Esophagus squamous epithelium (tissue), 5 donors: ENCODE measurements at regions not wholly inside any gene's neighbourhood (a gene's known extent, or its start where the extent isn't known, plus 50 kb on each side); places are given as distances from the start of the nearest gene placed in this dataset.

Source experiments
- DNase-seq: peaks from one replicate; lab custom pipeline; 2025; lab: John Stamatoyannopoulos, UW
- H3K27ac ChIP-seq, 4 donors: fragments of 200-600 bp; sonication (generic); one replicate each; pipeline ENCODE4 v1.5.1; 2016 to 2019; ENCODE audit warnings: mild to moderate bottlenecking in 1 of 4
- H3K27me3 ChIP-seq, 4 donors: fragments of 200-600 bp; sonication (generic); 1 replicate in 3 of 4; 2 replicates in 1 of 4; pipeline versions ENCODE4 v1.5.1 to v1.6.0; 2017 to 2021; ENCODE audit warnings: antibody characterized with exemption in 1 of 4
- H3K36me3 ChIP-seq, 3 donors: fragments of 200-600 bp; sonication (generic); one replicate each; pipeline ENCODE4 v1.5.1; 2016 to 2019
- H3K4me1 ChIP-seq, 3 donors: fragments of 200-600 bp; sonication (generic); one replicate each; pipeline ENCODE4 v1.5.1; 2017 to 2019
- H3K4me3 ChIP-seq, 4 donors: fragments of 200-600 bp; sonication (generic); 1 replicate in 3 of 4; 2 replicates in 1 of 4; pipeline ENCODE4 v1.5.1; 2016 to 2019; ENCODE audit warnings: mild to moderate bottlenecking in 2 of 4, moderate library complexity in 1 of 4
- H3K9me3 ChIP-seq, 3 donors: fragments of 200-600 bp; sonication (generic); one replicate each; pipeline ENCODE4 v1.5.1; 2016 to 2019
- CTCF ChIP-seq, 6 experiments: fragments of 450-650 bp in 4 of 6; fragments of 200-600 bp in 2 of 6; sonication (generic) in 2 of 6; IDR thresholded peaks; one replicate each; pipeline ENCODE4 v1.5.1; 2016 to 2019; ENCODE audit warnings: antibody characterized with exemption in 6 of 6, mild to moderate bottlenecking in 4 of 6, moderate library complexity in 4 of 6
- POLR2A ChIP-seq, 4 donors: fragments of 450-650 bp; IDR thresholded peaks; one replicate each; pipeline ENCODE4 v1.6.1; 2017; ENCODE audit warnings: antibody characterized with exemption in 4 of 4, mild to moderate bottlenecking in 4 of 4, moderate library complexity in 3 of 4
- WGBS, 2 donors: methylation state at CpG; one replicate each; pipeline ENCODE4 v1.1.5; 2018; 5-methylcytosine and 5-hydroxymethylcytosine counted together
- intact Hi-C: fragments of 100-400 bp; cut with DNase I; formaldehyde crosslinking; loops from one replicate; pipeline ENCODE4 v1.15.0; 2022
- donor health status: DM: yes; HTN: yes; CAD: no.

- no peaks in the 10 kb centered on the region for H3K36me3 ChIP-seq
- no peak for DNase-seq
- intact Hi-C loops, result no loop called here
- 51 to 60% methylated on average over 8 to 9 of the region's 9 CpGs for WGBS, 2 donors
- no peaks in the 10 kb centered on the region for H3K9me3 ChIP-seq
- peaks cover 0 to 72% (median 0%) of the 10 kb centered on the region in 4 donors for H3K27me3 ChIP-seq
- H3K4me1 ChIP-seq, result peaks cover 3 to 14% (median 7%) of the 10 kb centered on the region in 3 donors
- H3K27ac ChIP-seq, result no peak overlapping the region
- TF ChIP-seq CTCF (IDR thresholded peaks at IDR 0.05) (no peak), POLR2A (IDR thresholded peaks at IDR 0.05) (no peak)
- H3K4me3 ChIP-seq, result no peak overlapping the region
Measured at GRCh38 chr11:120017582-120018150, 120.2 kb downstream of the TRIM29 start.

- peaks cover 0 to 69% (median 0%) of the 10 kb centered on the region in 4 donors for H3K27me3 ChIP-seq
- no peaks in the 10 kb centered on the region for H3K9me3 ChIP-seq
- peak overlapping the region in 3 of 4 donors; percentile 39 to 71 (median 68) for H3K27ac ChIP-seq
- TF ChIP-seq CTCF (IDR thresholded peaks at IDR 0.05) (peak in 5 of 6 experiments; percentile 59 to 92 (median 82)), POLR2A (IDR thresholded peaks at IDR 0.05) (no peak)
- intact Hi-C loops, result no loop called here
- no peak overlapping the region for H3K4me3 ChIP-seq
- WGBS, 2 donors, result 51 to 91% methylated on average over 2 to 10 of the region's 28 CpGs
- no peaks in the 10 kb centered on the region for H3K36me3 ChIP-seq
- peaks cover 3 to 50% (median 11%) of the 10 kb centered on the region in 3 donors for H3K4me1 ChIP-seq
- DNase-seq, result no peak
Measured at GRCh38 chr11:120013325-120014250, 124.3 kb downstream of the TRIM29 start.

DNA sequence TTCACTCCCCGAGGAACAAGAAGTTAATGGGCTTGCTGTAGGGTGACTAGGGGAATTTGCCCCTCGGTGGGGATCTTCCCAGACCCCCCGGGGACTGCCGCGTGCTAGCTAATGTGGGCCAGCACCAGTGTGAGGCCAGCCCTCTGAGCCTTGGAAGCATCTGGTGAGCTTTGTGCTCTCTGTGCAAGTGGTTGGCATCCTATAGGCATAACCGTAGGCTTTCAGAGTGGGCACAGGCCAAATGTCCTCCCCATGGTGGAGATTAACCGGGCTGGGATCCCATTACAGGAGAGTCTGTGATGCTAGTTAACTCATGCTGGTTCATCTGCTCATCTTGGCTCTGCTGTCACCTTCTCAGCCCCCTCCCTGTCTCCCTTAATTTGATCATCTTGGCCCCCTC is 125.7 kb downstream of the TRIM29 start:
- Histone ChIP-seq H3K36me3 (no peaks in the 10 kb centered on the region), H3K9me3 (no peaks in the 10 kb centered on the region), H3K4me1 (peaks cover 3 to 50% (median 11%) of the 10 kb centered on the region in 3 donors), H3K27me3 (peaks cover 0 to 56% (median 0%) of the 10 kb centered on the region in 4 donors), H3K27ac (peak overlapping the region; percentile 7 to 71 (median 54)), H3K4me3 (no peak overlapping the region)
- TF ChIP-seq POLR2A (IDR thresholded peaks at IDR 0.05), result no peak
- TF ChIP-seq CTCF (IDR thresholded peaks at IDR 0.05), result no peak
- intact Hi-C loops, result no loop called here
- 43 to 67% methylated on average over 1 of the region's 7 CpGs for WGBS, 2 donors
- no peak for DNase-seq

DNA sequence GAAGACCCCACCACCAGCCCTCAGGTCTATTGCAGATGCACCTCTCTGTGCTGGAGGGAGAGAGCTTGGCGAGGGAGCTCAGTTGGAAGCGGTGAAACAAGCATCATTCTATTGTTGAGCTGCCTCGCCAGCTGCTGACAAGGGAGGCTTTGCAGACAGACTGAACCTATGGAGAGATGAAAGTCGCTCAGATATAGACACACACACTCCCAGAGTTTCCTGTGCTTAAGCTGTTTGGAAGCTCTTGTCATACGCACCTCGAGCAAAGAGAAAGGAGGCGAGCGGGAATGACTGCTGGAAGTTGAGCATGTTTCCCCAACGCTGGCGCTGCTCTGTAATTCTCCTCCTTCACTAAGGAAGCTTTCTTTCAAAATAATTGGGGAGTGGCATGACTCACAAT is 126.1 kb downstream of the TRIM29 start:
- Histone ChIP-seq H3K4me3 (no peak overlapping the region), H3K9me3 (no peaks in the 10 kb centered on the region), H3K27me3 (peaks cover 0 to 52% (median 0%) of the 10 kb centered on the region in 4 donors), H3K36me3 (no peaks in the 10 kb centered on the region), H3K4me1 (peaks cover 3 to 50% (median 11%) of the 10 kb centered on the region in 3 donors), H3K27ac (peak overlapping the region in 3 of 4 donors; percentile 39 to 71 (median 68))
- TF ChIP-seq POLR2A (IDR thresholded peaks at IDR 0.05) (no peak), CTCF (IDR thresholded peaks at IDR 0.05) (no peak)
- intact Hi-C loops, result no loop called here
- WGBS, 2 donors, result 57 to 83% methylated on average over 7 to 8 of the region's 10 CpGs
- DNase-seq, result no peak

DNA sequence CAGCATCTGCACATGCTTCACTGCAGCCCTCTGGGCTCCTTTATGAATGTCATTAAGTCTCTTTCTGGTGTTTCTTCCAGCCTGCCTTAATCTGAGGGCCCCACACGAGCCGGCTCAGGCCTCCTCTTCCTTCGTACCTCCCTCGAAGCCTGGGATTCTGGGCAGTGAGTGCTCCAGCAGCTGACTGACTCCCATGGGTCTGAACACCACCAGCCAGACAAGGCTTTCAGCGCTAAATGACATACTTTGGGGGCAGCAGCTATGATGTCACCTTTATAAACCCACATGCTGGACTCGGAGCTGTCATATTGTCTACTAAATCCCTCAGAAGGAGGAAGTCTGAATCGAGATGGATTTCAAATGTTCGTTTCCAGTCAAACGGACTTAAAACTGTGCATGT is 127.1 kb downstream of the TRIM29 start:
- Histone ChIP-seq H3K9me3 (no peaks in the 10 kb centered on the region), H3K36me3 (no peaks in the 10 kb centered on the region), H3K4me3 (no peak overlapping the region), H3K27me3 (peaks cover 0 to 42% (median 0%) of the 10 kb centered on the region in 4 donors), H3K4me1 (peaks cover 3 to 50% (median 11%) of the 10 kb centered on the region in 3 donors), H3K27ac (peak overlapping the region in 2 of 4 donors; percentile 30 to 65)
- no peak for TF ChIP-seq POLR2A (IDR thresholded peaks at IDR 0.05)
- intact Hi-C loops, result no loop called here
- WGBS, 2 donors, result 41 to 69% methylated on average over 6 to 7 of the region's 9 CpGs
- DNase-seq, result no peak
